ENCODE measurements at regions not wholly inside any gene's neighbourhood (a gene's known extent, or its start where the extent isn't known, plus 50 kb on each side); places are given as distances from the start of the nearest gene placed in this dataset.
"Not testable (repeated sequence)": the region's sequence is repeated elsewhere in the genome, so short reads cannot be mapped to it uniquely, and the experiment has no call there.

DNA sequence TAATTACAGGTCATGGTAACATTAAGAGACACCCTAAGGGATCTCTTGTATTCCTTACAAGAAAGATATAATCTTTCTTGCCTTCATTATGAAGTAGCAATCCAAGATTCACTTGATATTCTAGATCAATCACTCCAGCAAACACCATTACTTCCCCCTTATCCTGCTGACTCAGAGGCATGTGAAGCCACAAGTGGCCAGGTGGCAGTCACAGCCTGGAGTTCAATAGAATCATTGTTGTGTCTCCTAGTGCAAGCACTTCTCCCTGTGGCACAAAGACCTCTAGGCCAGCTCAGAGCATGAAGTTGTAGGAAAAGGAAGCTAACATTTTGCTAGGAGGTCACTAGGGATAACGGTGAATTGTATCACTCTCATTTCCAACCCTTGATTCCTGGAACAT is 864.3 kb upstream of the ATXN8OS start:
- peak; percentile 8 to 32 for DNase-seq

DNA sequence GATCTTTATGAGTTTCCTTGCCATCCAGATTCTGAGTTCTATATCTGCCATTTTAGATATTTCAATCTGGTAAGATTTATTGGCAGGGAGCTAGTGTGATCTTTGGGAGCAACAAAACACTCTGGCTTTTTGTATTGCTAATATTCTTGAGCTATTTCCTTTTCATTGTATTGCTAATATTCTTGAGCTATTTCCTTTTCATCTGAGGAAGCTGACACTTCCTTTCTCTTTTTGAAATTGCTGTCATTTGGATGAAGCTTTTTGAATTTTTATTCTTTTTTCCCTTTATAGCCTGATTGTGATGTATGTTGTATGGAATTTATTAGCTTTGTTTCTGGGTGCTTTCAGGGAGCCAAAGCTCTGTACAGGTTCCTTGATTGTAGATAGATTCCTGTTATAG is 873.5 kb upstream of the ATXN8OS start:
- DNase-seq = no peak

DNA sequence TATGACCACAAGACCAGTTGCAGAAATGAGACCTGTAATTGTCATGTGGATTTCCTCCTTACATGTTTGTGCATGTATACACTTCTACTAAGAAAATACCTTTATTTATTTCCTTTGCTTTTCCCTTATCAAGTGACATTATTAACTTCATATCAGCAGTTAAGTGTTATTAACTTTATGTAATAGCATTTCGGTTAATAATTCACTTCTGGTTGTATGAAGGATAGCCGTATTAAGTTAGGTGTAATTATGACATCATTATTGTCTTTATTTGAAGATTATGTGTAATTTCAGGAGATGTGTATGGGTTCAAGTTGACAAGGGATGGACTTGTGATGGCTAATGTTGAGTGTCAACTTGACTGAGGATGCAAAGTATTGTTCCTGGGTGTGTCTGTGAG is 881.2 kb upstream of the ATXN8OS start:
- no peak for DNase-seq

DNA sequence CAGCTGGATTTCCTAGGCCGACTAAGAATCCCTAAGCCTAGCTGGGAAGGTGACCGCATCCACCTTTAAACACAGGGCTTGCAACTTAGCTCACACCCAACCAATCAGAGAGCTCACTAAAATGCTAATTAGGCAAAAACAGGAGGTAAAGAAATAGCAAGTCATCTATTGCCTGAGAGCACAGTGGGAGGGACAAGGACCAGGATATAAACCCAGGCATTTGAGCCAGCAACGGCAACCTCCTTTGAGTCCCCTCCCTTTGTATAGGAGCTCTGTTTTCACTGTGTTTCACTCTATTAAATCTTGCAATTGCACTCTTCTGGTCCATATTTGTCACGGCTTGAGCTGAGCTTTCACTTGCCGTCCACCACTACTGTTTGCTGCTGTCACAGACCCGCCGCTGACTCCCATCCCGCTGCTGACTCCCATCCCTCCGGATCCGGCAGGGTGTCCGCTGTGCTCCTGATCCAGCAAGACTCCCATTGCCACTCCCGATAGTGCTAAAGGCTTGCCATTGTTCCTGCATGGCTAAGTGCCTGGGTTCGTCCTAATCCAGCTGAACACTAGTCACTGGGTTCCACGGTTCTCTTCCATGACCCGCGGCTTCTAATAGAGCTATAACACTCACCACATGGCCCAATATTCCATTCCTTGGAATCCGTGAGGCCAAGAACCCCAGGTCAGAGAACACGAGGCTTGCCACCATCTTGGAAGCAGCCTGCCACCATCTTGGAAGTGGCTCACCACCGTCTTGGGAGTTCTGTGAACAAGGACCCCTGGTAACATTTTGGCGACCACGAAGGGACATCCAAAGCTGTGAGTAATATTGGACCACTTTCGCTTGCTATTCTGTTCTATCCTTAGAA is 885.8 kb upstream of the ATXN8OS start:
- DNase-seq = not testable (repeated sequence)

DNA sequence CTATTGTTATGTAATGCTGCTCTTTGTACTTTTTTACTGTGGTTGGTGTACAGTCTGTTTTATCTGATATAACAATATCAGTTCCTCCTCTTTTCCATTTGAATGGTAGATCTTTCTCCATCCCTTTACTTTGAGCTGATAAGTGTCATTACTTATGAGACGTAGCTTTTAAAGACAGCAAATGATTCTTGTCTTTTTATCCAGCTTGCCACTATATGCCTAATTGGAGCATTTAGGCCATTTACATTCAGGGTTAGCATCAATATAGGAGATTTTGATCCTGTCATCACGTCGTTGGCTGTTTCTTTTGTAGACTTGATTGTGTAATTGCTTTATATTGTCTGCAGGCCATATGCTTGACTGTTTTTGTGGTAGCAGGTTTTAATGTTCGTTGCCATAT is 894.2 kb upstream of the ATXN8OS start:
- DNase-seq = no peak

DNA sequence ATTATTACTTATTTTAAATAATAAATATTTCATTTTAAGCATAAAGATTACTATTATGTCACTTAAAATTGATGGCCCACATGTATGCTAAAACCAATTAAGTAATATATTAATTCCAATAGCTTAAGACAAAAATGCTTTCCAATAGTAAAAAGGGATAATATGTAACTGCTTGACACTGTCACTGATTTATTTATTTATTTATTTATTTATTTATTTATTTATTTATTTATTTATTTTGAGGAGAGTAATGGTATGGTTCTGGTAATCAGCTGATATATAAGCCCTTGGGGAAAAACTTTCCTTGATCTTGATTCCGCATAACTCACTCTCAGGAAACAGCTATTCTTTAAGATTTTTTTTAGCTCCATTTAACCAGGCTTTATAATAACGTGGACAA is 903.0 kb upstream of the ATXN8OS start:
- DNase-seq = no peak

DNA sequence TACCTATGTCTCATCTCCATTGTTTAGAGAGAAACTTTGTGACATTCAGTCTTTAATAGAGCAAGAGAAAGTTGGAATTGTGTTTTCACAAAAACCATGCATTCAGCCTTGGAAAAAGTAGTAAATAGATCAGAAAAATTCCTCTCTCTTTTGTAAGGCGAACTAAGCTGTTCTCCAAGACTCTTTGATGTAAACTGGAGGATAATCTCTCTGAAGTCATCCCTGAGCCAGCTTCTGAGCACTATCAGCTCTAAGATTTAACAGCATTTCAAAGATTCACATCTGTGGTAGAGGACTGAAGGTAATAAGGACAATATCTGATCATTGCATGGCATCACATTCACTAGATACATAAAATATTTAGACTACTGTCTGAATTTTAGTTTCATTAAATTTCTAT is 904.6 kb upstream of the ATXN8OS start:
- no peak for DNase-seq

DNA sequence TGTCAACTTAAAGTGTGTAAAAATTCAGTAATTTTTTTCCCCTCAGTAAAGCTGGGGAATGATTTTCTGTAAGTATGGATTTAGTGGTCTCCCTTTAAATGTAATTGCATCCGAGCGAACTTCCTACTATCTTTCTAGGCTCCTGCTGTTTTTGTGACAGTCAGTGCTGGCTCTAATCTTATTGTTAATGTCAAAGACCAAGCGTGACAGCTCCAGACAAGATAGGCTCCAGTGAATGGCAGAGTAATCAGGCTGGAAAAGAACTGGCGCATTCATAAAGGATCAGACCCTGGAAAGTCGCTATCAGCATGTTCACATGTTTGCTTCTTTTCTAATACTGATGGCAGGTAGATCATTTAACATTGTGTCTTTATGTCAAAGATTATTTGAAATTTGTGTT is 908.0 kb upstream of the ATXN8OS start:
- DNase-seq = no peak

DNA sequence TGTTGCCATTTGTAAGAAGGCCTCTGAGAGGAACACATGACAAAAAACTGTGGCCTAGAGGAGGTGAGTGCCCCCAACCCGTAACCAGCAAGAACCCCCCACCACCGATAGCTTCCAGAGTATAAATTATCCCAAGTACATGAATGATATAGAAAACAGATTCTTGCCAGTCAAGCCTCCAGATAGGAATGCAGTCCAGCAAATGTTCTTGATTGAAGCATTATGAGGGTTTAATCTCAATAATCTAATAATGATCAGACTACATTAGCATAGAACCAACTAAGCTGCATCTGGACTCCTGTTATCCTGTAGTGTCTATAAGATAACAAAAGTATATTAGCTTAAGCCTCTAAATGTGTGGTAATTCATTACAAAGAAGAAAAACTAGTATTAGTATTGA is 908.9 kb upstream of the ATXN8OS start:
- DNase-seq = no peak

DNA sequence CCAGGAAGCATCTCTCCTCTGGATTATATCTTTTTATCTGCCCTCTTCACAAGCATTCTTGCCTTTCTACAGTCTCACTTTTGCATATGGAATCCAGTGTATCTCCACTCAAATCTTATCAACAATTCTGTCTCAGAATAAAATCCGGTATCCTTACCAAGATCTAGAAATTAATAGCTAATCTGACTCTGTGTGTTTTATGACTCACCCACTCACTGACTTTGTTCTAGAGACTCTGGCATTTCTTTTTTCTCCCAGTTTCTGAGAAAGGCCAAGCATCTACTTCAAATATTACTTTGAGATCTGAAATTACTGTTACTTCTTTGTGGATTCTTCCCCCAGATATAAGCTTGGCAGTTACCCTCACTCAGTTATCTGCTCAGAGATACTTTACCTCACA is 913.5 kb upstream of the ATXN8OS start:
- DNase-seq = no peak

DNA sequence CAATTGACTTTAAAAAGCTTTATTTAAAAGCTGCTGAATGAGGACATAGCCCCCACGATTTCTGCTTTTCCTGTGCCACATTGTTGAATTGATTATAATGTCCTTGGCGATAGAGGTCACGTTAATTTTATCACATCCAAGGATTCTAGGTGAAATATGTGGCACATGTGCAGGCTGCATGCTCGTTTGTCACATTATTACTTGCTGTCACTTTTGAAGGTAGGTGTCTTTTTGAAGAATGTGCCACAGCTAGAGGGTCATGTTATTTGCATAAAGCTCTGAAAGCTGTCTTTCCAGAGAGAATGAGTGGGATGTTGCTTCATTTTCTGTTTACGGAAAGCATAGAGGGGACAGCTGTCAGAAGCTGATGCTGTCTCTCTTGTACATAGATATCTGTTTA is 927.6 kb upstream of the ATXN8OS start:
- DNase-seq = peak; percentile 8 to 37

DNA sequence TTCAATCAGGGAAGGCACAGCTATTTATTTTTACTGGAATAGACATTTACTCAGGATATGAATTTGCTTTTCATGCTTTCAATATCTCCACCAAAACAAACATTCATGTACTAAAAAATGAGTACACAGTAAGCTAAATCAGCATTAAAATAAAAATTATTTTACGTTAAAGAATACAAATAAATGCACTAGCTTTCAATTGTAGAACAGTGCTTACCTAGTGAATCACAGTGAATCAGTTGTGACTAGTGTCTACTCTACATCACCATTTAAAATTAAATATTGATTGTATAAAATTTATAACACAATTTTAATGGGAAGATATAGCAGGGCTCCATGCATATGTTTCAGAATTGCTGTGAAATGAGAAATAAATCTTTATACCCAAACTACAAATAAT is 929.6 kb upstream of the ATXN8OS start:
- DNase-seq = no peak

DNA sequence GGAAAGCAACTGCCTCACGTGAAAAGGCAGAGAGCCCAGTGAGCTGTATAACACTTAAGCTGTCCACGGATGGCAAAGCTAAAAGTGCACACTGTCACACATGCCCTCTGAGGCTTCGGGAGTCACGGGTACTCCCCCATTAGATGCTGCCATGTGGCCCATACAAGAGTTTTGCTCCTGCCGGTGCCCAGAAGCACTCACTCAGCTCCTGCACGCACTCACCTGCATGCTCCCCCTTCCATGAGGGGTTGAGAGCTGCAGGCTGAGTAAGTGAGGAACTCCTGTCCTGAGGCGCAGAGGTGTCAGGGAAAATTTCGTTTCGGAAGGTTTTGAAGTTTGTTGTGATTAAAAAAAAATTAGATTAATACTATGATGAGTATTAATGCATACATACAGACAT is 939.2 kb upstream of the ATXN8OS start:
- DNase-seq = peak in 1 of 2 experiments; percentile 11

DNA sequence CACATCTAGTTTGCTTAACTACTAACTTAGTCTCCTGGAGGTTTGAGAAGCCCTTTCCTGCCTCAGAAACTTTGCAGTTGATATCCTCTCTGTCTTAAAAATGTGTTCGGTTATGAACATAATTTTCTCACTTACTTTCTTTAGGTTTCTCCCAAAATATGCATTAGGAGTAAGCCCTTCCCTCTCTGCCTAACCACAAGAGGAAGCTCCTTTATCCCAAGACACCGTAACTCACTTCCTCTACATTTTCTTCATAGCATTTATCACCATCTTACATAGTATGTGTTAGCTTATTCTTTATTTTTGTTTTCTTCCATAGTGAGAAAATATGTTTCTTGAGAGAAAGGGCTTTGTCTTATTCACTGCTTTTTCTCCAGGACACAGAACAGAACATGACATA is 952.5 kb upstream of the ATXN8OS start:
- no peak for DNase-seq

DNA sequence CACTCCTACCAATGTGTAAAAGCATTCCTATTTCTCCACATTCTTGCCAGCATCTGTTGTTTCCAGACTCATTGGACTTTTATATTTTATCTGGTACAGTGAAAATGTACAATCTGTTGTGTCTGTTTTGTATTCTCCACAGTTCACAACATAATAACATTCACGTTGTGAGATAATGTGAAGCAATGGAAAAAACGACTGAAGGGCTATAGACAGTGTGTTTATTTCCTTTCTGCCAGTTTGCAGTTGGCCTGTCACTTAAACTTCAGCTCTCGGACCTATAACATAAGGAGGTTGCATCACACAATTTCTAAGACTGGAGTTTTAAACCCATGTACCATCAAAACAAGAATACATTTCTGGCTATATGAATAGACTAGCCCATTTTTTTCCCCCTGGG is 965.5 kb upstream of the ATXN8OS start:
- no peak for DNase-seq

DNA sequence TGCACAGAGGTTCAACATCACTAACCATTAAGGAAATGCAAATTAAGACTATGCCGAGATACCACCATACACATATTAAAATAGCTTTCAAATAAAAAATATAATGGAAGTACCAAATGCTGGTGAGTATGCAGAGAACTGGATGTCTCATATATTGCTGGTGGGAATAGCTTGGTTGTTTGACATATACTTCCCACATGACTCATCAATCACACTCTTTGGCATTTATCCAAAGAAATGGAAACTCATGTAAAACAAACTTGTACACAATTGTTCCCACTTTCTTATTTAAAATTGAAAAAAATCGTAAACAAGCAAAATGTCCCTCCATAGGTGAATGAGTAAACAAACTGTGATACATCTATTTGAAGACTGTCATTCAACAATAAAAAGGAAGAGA is 982.6 kb upstream of the ATXN8OS start:
- DNase-seq = no peak

DNA sequence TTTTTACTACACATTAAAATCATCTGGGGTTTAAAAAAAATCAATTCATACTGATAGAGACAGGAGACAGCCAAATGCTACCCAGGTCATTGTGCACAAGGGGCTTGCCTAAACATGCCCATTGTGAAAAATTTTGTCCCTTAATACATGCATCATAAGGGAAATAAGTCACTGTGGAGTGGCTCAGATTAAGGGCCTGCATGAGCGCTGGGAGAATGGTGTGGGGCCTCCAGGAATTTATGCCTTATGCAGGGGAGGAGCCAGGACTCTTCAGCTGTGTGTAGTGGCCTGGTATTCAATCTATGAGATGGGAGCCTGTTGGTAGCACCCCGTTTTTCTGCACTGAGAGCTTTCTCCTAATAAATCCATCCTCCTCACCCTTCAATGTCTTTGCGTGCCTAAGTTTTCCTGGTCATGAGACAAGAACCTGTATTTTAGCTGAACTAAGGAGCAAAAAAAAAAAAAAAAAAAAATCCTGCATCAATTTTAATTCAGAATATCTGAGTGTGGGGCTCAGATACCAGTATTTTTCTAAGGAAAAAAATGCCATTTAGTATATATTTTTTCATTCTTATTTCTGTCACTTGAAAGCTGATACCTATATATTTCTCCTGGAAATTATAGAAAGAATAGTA is 997.6 kb upstream of the ATXN8OS start:
- DNase-seq = no peak

DNA sequence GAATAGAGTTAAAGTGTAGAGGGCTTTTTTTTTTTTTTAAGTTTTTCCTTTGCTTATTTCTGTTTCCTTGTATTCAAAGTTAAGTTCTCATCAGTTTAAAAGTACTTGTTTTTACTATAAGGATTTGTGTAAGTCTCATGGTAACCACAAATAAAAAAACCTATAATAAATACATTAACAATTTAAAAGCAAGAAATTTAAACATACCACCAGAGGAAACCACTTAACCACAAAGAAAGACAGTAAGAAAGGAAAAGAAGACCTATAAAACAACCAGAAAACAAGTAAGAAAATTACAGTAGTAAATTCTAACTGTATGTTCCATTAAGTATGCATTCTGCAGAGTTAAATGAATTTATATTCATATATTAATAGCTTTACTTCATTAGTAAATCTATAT is 999.1 kb upstream of the ATXN8OS start:
- DNase-seq = peak; percentile 26 to 63

DNA sequence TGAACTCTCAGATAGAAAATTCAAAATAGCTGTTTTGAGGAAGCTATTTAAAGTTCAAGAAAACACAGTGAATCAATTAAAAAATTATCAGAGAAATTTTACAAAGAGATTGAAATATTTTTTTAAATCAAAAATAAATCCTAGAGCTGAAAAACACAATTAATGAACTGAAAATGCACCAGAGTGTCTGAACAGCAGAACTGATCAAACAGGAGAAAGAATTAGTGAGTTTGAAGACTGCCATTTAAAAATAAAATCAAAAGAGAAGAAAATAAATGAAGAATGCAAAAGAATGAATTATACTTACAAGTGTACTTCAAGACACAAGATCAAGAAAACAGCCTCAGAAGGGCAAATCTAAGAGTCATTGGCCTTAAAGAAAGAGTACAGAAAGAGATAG is 1000.2 kb upstream of the ATXN8OS start:
- DNase-seq = no peak

DNA sequence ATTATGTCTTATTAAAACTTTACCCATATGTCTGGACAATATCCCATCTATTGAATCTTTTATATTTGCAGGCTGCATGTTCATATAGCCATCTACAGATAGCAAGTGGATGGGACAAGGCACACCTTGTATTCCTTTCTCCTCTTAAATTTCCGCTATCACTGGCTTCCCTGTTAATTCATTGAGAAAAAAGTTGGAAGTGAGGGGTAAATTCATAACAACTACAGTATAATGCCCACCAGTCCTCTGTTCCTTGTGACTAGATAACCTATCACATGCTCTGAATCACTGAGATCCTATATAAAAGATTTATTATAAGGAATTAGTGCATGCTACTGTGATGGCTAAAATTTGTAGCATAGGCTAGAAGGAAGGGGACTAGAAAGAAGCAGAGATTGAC is 1005.8 kb upstream of the ATXN8OS start:
- no peak for DNase-seq

DNA sequence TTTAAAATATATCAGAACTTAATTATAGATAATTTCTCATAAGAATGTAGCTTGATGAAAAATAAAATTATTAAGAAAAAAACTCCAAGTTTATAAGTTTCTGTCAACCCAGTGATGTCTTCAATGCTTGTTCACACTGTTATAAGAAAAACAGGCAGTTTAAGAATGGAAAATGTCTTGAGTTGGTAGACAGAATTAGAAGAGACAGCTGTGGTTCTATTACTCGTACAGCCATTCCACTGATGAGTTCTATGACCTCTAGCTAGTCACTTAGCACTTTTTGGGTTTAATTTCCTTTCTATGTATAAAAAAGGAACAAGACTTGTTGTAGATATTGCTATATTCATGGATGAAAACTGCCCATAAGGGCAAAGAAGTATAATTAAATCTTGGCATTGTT is 1013.1 kb upstream of the ATXN8OS start:
- DNase-seq = no peak

DNA sequence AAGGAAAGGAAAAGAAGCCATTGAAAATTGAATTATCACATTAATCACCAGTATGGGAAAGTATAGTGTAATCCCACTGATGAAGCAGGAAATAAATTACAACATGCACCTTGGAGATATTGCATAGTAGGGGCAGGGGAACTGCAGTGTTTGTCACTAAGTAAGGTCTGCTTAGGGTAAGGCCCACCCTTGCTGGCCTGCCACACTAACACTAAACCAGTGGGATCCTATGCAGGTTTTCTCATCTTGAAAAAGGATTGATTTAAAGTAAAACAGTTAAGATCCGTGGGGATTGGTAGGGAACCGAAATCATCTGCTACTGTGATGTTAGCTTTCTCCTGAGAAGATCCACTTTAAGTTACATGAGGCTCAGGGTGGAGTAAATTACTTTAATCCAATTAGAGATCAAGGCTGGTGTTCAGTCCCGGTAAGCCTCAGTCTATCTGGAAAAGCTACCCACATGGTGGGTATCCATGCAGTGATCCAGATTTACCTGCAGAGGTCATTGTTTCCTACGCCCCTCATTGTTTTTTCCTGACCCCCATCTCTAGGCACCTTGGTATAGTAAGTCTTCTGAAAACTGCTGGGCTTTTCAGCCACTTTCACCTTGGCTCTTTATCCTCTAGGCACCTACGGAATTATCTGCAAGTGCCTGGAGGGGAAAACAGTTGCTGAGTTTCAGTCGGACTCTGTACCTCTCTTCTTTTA is 1014.9 kb upstream of the ATXN8OS start:
- peak in 1 of 2 experiments; percentile 6 for DNase-seq

DNA sequence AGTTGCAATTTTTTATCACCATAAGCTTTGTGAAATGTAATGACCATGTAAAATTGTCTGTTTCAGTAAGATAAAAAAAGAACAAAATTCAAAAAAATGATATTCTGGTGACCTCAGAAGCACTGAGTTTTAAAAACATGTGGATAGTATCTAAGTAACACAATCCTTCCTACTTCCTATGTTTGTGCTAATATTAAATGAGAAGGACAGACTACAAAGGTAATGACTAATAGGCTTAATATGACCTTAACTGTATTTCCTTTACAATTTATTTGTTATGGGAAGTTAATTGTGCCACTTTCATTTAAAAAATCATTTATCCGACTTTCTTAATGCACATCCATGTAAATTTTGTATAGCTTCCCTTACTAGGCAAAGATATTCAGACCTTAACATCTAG is 1030.4 kb upstream of the ATXN8OS start:
- DNase-seq = no peak

DNA sequence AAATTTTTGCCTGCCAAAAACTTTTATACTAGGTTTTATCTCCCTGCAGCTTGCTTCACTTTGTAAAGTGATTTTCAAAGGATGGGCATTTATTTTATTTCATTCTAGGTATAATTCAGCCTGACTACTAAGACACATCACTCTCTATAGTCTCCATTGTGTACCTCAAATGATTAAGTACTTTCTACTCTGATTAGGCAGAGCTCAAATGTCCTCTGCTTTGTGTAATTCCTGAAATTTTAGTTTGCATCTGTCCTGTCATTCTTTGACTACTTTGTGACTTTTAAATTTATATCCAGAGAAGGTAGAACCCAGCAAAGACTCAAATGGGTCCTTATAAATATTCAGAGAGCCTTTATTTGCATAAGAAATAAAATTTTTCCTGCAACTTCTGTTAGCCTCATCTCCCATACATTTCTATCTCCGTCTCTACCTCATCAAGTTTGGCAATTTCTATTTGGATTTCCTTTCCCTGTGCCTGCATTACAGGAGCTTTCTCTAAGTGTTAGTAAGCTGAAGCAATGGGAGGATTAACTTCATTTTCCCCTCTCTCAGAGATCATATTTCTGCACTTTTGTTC is 1038.0 kb upstream of the ATXN8OS start:
- no peak for DNase-seq
